A673 (cell line): ENCODE measurements at regions not wholly inside any gene's neighbourhood (a gene's known extent, or its start where the extent isn't known, plus 50 kb on each side); places are given as distances from the start of the nearest gene placed in this dataset.
A peak's percentile ranks its signal among the peaks of the same experiment; 100 is the strongest.
"Not testable (repeated sequence)": the region's sequence is repeated elsewhere in the genome, so short reads cannot be mapped to it uniquely, and the experiment has no call there.

Source experiments
- BruUV-seq: library from RNA; stranded (reverse); fragments of 400-500 nt; replicated peaks from 2 replicates; lab custom pipeline; 2021; lab: Mats Ljungman, UMichigan
- CTCF ChIA-PET: fragments of 300-600 bp; sonication (Branson Sonifier 250); formaldehyde crosslinking; loops from one replicate; lab custom pipeline; 2022; ENCODE audit warnings: antibody characterized with exemption; lab: Charles Lee
- POLR2A ChIA-PET: fragments of 300-600 bp; sonication (Branson Sonifier 250); formaldehyde crosslinking; loops from one replicate; lab custom pipeline; 2022; ENCODE audit warnings: antibody characterized with exemption; ENCODE audit not compliant: low non-redundant PET; lab: Charles Lee
- DNase-seq: peaks from one replicate; pipeline ENCODE4 v3.0.0-alpha.2; 2015; ENCODE audit warnings: low spot score
- H3K27ac ChIP-seq: fragments of 200-600 bp; sonication (generic); 2 replicates; pipeline ENCODE4 v1.5.1; 2016; ENCODE audit warnings: mixed run types, low read depth, mild to moderate bottlenecking, mixed read lengths, antibody characterized with exemption, low read length; ENCODE audit not compliant: poor library complexity, severe bottlenecking
- H3K27me3 ChIP-seq: fragments of 200-600 bp; sonication (generic); replicated peaks from 2 replicates; pipeline ENCODE4 v1.6.1; 2017; ENCODE audit warnings: mixed run types, low read depth, mild to moderate bottlenecking, mixed read lengths, antibody characterized with exemption, low read length; ENCODE audit not compliant: insufficient read depth, poor library complexity
- H3K36me3 ChIP-seq: fragments of 200-600 bp; sonication (generic); 2 replicates; pipeline ENCODE4 v1.6.1; 2016; ENCODE audit warnings: mixed run types, mild to moderate bottlenecking, mixed read lengths, antibody characterized with exemption, low read length; ENCODE audit not compliant: insufficient read depth, poor library complexity, severe bottlenecking
- H3K4me1 ChIP-seq: fragments of 200-600 bp; sonication (generic); 2 replicates; pipeline ENCODE4 v1.6.1; 2017; ENCODE audit warnings: mixed run types, mild to moderate bottlenecking, mixed read lengths, antibody characterized with exemption, low read length; ENCODE audit not compliant: insufficient read depth, poor library complexity, severe bottlenecking
- H3K4me3 ChIP-seq: fragments of 200-600 bp; sonication (generic); 2 replicates; pipeline ENCODE4 v1.5.1; 2016; ENCODE audit warnings: low read depth, mixed run types, mild to moderate bottlenecking, mixed read lengths, low read length; ENCODE audit not compliant: poor library complexity, severe bottlenecking
- H3K9me3 ChIP-seq: fragments of 200-600 bp; sonication (generic); 2 replicates; pipeline ENCODE4 v1.6.1; 2016; ENCODE audit warnings: mixed run types, low read depth, mild to moderate bottlenecking, mixed read lengths, antibody characterized with exemption, low read length; ENCODE audit not compliant: poor library complexity, severe bottlenecking
- EZH2 ChIP-seq: fragments of 200-600 bp; sonication (generic); IDR thresholded peaks from 2 replicates; pipeline ENCODE4 v1.6.1; 2017; ENCODE audit warnings: borderline replicate concordance, low read depth, mild to moderate bottlenecking, mixed read lengths, antibody characterized with exemption, low read length; ENCODE audit not compliant: poor library complexity, severe bottlenecking
- intact Hi-C: fragments of 100-400 bp; cut with micrococcal nuclease; formaldehyde crosslinking; loops from one replicate; pipeline ENCODE4 v1.10.0; 2022; ENCODE audit not compliant: unreplicated experiment
- TF ChIP-seq, protein P1 (sequence below): fragments of 300-800, 200-600 bp; sonication (generic); conservative IDR thresholded peaks from 2 replicates; pipeline ENCODE4 v1.5.1; 2017; ENCODE audit warnings: low read depth, mild to moderate bottlenecking, antibody characterized with exemption, low read length, moderate library complexity, mixed read lengths

- ChIA-PET CTCF (no interaction called here), POLR2A (no interaction called here)
- no TSS peak for BruUV-seq
- TF ChIP-seq, protein P1, sequence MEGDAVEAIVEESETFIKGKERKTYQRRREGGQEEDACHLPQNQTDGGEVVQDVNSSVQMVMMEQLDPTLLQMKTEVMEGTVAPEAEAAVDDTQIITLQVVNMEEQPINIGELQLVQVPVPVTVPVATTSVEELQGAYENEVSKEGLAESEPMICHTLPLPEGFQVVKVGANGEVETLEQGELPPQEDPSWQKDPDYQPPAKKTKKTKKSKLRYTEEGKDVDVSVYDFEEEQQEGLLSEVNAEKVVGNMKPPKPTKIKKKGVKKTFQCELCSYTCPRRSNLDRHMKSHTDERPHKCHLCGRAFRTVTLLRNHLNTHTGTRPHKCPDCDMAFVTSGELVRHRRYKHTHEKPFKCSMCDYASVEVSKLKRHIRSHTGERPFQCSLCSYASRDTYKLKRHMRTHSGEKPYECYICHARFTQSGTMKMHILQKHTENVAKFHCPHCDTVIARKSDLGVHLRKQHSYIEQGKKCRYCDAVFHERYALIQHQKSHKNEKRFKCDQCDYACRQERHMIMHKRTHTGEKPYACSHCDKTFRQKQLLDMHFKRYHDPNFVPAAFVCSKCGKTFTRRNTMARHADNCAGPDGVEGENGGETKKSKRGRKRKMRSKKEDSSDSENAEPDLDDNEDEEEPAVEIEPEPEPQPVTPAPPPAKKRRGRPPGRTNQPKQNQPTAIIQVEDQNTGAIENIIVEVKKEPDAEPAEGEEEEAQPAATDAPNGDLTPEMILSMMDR = no peak
- no peaks in the 10 kb centered on the region for H3K36me3 ChIP-seq
- no peak overlapping the region for H3K4me3 ChIP-seq
- no peaks in the 10 kb centered on the region for H3K27me3 ChIP-seq
- intact Hi-C loops = no loop called here
- peak; percentile 45 for DNase-seq
- H3K9me3 ChIP-seq = no peaks in the 10 kb centered on the region
- H3K27ac ChIP-seq = no peak overlapping the region
- H3K4me1 ChIP-seq = peaks cover 9% of the 10 kb centered on the region
Observed at GRCh38 chr2:186349508-186349907, 136.6 kb upstream of the ZC3H15 start.

- H3K36me3 ChIP-seq, intact Hi-C loops, H3K4me1 ChIP-seq, H3K9me3 ChIP-seq, H3K27ac ChIP-seq, POLR2A ChIA-PET, H3K4me3 ChIP-seq, H3K27me3 ChIP-seq, DNase-seq, CTCF ChIA-PET, BruUV-seq: not testable (repeated sequence)
Observed at GRCh38 chr2:186354160-186354559, 131.9 kb upstream of the ZC3H15 start.

DNA sequence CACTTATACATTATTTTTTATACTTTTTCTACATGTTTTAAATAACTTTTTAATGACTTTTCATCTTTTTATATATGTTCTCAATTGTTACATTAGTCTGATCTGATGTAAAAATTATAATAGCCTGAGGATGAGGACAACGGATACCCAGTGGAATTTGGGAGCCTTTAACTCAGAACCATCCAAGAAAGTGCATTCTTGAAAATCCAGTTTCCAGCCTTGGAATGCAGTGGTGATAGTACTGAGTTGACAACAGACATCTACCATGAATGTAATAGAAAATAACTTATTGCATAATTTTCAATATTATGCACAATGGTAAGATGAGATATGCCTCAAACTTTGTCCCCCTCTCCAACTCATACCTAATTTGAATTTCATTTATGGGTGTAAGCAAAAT, 120.7 kb upstream of the ZC3H15 start:
- Histone ChIP-seq H3K4me1 (no peaks in the 10 kb centered on the region), H3K4me3 (no peak overlapping the region), H3K27ac (no peak overlapping the region), H3K36me3 (no peaks in the 10 kb centered on the region), H3K9me3 (no peaks in the 10 kb centered on the region), H3K27me3 (no peaks in the 10 kb centered on the region)
- intact Hi-C loops = no loop called here
- ChIA-PET POLR2A (no interaction called here), CTCF (no interaction called here)
- TF ChIP-seq, protein P1 = no peak
- no peak for TF ChIP-seq EZH2
- DNase-seq = no peak
- BruUV-seq = no TSS peak

DNA sequence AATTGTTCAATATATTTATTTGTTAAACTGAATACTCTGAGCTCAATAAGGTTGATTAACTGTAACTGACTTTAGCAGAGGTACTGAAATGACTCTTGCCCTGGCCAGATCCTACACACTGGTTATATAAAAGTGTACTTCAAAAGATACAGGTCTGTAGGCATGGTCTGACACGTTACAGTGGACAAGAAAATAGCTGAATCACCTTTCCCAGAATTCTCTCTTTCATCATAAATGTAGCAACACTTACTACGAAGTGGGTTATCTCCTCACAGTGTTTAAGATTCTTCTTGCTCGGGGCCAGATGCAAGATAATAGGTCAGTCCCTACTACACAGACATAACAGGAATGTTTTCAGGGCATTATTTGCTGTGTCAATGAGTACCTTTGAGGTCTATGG, 107.0 kb upstream of the ZC3H15 start:
- no peak overlapping the region for H3K27ac ChIP-seq
- no TSS peak for BruUV-seq
- H3K27me3 ChIP-seq = no peaks in the 10 kb centered on the region
- ChIA-PET CTCF (no interaction called here), POLR2A (no interaction called here)
- no peak for DNase-seq
- H3K4me3 ChIP-seq = no peak overlapping the region
- no peaks in the 10 kb centered on the region for H3K36me3 ChIP-seq
- H3K4me1 ChIP-seq = no peaks in the 10 kb centered on the region
- intact Hi-C loops = no loop called here
- TF ChIP-seq, protein P1 = no peak
- no peak for TF ChIP-seq EZH2
- H3K9me3 ChIP-seq = no peaks in the 10 kb centered on the region
